CD4-positive, alpha-beta T cell treated with Interferon gamma for 1 hour (primary cell): ENCODE measurements at regions not wholly inside any gene's neighbourhood (a gene's known extent, or its start where the extent isn't known, plus 50 kb on each side); places are given as distances from the start of the nearest gene placed in this dataset.
"Not testable (repeated sequence)": the region's sequence is repeated elsewhere in the genome, so short reads cannot be mapped to it uniquely, and the experiment has no call there.

Experiments
- DNase-seq: peaks from one replicate; pipeline ENCODE4 v3.0.0-alpha.2; 2020

DNA sequence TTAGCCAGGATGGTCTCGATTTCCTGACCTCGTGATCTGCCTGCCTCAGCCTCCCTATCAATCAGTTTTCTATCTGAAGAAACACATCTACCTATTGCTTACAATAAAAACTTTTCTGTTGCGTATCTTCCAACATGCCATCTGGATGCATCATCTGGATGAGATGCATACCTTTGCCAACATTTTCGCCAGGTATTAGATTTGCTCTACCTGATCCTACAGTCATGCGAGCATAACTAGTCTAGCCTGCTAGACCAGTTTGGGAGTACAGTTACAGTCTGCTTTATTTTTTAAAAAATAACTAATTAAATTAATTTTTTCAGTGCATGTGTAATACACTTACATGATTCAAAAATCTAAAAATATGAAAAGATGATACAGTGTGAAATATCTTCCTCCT lies 334.0 kb upstream of the MEX3C start:
- DNase-seq = no peak

DNA sequence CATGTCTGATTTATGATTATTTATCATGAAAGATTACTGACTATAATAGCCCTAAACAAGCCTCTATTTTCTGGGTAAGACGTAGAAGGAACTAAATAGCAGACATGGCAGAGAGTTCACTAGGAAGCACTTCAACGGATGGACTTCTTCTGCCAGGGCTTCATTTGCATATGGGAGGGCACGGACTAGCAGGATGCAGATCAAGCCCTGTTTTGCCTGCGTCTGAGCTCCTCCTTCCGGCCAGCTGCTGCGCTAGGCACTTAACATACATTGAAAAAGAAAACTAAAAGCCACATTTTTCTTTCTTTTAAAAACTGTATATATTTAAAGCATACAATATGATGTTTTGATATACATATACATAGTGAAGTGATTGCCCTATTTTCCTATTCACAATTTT lies 340.0 kb upstream of the MEX3C start:
- DNase-seq = no peak

DNA sequence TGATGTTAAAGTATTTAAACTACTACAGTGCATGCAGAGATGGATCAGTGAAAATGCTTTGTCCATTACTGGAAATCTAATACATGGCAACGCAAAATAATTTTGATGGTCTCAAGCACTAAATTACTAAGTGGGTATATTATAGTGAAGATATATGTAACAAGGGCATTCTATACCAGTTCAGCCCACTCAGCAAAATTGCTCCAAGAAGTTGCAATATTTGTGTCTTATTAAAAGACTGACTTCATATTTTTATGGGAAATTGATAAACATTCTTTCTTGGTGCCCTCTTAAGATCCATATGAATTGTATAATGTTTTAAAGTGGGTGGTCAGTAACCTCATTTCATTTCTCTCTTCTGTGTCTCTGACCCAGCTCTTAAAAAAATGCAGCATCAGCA lies 343.1 kb upstream of the MEX3C start:
- DNase-seq = no peak

- DNase-seq = no peak
These were observed 343.7 kb upstream of the MEX3C start for GRCh38 chr18:51541230-51541629.

DNA sequence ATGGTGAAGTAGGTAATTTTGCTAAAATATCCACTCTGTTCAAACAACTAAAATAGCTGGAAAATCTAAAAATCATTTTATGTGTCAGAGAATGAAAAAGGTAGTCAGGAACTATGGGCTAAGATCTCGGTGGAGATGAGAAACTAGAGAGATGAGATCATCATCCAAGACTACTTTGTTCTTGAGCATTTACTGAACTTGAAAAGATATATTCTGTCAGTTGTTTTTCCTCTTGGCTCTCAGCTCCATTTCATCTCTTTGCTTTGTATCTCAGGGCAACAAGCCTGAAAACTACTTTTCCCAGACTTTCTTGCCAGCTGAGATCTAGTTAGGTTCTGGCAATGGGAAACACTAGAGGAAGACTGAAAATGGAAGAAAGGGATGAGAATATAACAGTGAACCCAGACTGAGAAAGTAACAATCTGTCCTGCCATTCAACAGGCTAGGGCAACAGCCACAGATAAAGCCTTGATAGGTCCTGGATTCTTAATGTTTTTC lies 346.2 kb upstream of the MEX3C start:
- no peak for DNase-seq

GRCh38 chr18:51545446-51545845 lies 348.0 kb upstream of the MEX3C start:
- no peak for DNase-seq

GRCh38 chr18:51559198-51559901 lies 361.9 kb upstream of the MEX3C start:
- no peak for DNase-seq

DNA sequence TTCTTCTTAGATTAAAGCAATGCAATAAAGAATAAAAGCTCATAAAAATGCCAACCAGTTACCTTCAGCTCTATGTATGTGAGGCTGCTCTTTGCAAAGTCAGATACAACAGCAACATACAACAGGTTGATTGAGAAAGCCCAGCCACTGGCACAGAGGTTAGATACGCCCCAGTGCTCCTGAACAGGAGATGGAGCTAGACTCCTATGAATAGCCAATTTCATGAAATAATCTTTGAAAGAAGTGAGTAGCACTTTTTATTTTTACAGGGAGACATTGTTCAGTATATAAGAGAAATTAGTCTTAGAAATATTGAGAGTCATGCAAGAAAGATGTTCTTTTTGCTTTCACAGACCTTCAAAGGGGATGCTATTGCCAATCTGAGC lies 362.4 kb upstream of the MEX3C start:
- DNase-seq = no peak

DNA sequence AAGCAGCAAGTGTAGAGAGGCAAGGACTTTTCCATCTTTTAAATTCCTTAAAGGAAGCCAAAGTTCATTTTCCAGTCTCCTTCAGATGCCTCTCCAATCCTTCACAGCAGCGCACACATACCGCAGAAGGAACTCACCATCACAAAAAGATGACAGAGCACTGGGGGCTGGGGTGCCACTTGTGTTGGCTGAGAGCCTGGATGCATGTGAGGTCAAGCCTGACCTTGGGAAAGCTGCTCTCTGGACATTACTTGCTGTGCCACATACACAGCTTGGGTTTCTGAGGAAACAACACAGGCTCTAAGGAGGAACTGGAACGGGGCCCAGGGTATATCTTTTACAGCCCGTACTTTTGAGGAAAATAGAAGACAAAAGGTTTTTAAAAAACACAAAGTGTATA lies 364.3 kb upstream of the MEX3C start:
- no peak for DNase-seq

DNA sequence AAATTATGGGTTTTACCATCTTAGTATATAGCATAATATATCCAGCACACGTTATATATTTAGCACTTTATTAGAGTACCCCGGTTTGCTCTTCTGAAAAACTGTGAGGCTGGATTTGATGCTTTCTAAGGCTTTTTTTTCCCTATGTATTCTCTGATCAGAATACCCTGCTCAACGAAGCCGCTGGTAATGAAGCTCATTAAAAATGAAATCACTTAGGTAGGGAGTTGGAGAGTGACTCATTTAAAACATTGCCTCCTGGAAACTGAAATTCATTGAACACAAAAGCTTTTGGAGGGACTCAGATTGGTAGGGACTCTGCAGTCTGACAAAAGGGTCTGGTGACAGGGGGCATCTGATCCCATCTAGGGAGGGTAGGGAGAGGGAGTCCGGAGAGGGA lies 365.4 kb upstream of the MEX3C start:
- no peak for DNase-seq

GRCh38 chr18:51563396-51563795 lies 365.9 kb upstream of the MEX3C start:
- no peak for DNase-seq

DNA sequence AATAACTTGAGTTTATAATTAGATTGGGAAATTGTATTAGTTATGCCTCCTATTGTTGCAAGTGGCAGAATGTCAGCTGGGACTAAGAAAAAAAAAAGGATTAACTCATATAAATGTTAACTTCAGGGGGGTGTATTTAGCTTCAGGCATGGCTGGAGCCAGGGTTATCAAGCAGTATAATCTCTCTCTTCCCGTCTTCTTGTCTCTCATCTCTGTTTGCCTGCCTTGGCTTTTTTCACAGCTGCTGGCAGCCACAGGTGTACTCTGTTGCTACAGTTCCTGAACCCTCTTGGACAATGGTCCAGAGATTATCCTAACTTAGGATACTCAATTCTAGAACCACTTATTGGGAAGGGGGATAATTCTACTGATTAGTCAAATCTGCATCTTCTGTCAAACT lies 370.7 kb upstream of the MEX3C start:
- no peak for DNase-seq

GRCh38 chr18:51569153-51569552 lies 371.7 kb upstream of the MEX3C start:
- no peak for DNase-seq

DNA sequence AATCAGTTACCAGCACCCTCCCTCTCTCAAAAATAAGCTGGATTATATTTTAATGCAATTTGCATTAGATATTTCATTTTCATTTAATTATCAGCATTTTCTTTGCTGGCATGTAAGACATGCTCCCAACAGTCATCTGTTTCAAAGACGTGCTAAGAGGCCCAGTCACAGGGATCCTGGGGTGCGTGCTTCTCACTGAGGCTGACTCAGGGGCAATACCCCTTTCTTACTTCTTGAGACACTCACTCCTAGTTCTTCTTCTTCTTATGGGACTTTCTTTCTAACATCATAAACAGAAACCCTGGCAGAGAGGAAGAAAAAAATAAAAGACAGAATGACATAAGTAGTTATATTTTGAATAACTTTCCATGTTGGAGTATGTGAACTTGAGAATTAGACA lies 372.1 kb upstream of the MEX3C start:
- DNase-seq = no peak

GRCh38 chr18:51570071-51570470 lies 372.6 kb upstream of the MEX3C start:
- DNase-seq = not testable (repeated sequence)

DNA sequence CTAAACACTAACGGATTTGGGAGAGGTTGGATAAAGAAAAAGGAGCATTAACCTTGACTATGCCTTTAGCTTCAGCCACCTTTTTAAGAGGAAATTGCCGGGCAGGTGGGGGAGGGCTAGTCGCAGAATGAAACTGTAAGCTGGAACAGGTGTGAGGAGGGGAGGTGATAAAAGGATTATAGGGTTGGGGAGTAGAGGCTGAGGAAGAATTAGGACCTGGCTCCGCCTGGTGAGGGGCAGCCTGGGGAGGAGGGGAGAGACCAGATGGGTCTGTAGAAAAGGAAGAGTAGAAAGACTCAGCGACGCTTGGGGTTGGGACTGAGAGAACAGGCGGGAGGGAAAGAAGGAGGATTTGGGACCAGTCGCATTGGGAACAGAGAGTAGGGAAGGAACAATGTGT lies 376.4 kb upstream of the MEX3C start:
- not testable (repeated sequence) for DNase-seq

GRCh38 chr18:51575171-51575570 lies 377.7 kb upstream of the MEX3C start:
- DNase-seq = no peak

DNA sequence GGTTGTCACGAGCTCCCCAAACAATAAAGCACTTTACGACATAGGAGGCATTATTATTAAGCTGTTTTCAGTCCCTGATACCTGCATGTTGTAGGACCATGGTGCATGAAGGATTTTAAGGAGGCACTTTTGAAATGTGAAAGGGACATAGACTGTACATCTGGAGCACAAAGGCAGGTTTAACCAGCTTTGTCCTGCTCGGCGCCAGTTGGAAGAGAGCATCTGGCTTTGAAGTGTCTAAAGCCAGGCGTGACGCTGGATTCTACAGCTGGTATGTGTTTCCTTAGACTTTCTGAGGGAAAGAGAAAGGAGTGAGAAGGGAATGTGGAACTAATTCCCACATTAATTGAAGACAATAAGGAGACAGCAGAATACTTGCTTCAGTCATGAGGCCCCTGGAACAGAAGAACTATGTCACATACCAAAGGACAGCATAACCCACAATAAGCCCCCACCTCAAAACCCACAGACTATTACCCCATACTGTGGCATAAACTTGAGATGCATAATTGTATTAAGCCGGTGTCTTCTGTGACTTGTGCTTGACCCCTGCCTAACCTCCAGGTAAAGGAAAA lies 381.0 kb upstream of the MEX3C start:
- DNase-seq = no peak

DNA sequence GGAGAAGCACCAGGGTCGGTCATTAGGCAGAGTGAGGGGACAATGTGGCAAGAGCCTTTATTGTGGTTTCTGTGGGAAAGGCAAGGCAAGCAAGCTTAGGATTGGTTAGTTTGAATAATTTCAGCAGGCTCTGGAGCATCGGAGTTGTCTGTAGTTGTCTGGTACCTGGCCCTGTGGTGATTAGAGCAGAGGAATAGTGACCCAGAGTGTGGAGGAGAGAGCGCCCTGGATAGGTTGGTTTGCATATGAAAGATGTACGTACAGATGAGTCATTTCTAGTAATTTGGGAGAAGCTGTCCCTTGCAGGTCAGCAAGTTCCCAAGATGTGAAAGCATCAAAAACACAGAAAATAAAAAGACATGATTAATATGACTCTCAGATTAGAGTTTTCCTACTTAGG lies 383.1 kb upstream of the MEX3C start:
- no peak for DNase-seq

- no peak for DNase-seq
These were observed 385.1 kb upstream of the MEX3C start for GRCh38 chr18:51582551-51582950.

DNA sequence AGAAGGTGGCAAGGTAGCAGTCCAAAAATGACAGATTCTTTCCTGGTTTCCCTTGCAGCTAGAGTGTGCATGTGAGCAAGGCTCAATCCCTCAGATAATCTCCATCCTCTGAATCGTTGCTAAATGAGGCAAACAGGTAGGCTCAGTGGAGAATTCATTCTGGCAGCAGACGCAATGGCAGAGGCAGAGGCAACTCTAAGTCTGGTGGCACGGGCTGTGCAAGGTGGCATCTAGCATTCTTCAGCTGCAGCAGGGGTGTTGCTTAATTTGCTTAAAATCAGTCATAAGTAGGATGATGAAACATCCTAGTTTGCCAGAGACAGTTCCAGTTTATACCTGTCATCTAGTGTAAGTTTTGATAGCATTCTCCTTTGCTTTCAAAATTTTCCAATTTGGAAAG lies 391.1 kb upstream of the MEX3C start:
- DNase-seq = no peak

DNA sequence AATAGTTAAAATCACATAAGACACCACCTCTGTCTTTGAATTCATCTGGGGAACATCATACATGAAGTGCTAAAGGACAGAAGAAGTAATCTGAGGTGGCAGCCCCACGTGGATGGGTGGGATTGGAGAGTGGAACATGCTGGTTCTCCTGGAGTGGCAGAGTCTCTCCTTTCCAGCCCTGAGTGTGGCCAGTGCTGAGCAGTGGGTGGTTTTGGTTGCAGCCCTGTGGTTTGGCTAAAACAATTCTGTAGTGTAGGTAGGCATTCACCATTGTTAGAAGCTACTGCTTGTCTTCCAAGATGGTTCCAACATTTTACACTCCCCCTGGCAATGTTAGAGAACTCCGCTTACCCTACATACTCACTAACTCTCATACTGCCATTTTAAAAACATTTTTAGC lies 396.4 kb upstream of the MEX3C start:
- DNase-seq = no peak

DNA sequence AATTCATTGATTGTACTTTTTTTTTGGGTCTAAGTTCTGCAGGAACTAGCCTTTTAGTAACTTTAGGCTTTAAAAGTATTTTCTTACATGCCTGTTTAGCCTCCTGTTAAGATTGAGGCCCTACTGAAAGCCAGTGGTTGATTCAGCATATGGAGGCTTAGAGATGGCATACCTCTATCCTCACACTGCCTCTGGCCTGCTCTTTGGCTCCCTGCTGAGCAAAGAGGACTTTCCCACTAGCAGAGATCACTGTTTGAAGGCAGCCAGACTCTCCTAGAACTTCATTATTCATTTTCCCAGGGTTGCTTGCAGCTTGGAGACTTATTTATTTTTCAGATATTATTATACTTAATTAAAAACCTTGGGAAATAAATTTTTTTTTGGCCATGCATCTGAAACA lies 405.6 kb upstream of the MEX3C start:
- DNase-seq = no peak

DNA sequence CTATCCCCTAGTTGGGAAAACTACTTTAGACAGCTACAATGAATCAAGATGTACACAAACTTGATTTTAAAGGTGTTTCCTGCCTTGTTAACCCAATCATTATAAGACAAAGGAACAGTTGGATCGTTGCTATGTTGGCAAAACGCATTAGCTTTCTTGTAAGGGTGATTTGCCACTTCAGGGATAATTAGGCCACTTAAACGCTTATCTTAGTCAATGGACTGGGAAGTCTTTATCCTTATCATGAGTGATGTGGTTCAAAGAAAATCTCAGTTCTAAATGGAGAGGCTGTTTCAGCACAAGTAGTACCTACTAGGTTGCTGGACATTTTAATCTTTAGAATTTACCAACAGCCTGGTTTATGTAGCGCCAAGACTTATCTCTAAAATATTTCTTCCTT lies 406.1 kb upstream of the MEX3C start:
- DNase-seq = no peak

- DNase-seq = no peak
These were observed 413.0 kb upstream of the MEX3C start for GRCh38 chr18:51610481-51610880.
